NCI-H446 treated with DMSO at 0.1 percent for 48 hours (cell line): ENCODE measurements at regions not wholly inside any gene's neighbourhood (a gene's known extent, or its start where the extent isn't known, plus 50 kb on each side); places are given as distances from the start of the nearest gene placed in this dataset.
"Not testable (repeated sequence)": the region's sequence is repeated elsewhere in the genome, so short reads cannot be mapped to it uniquely, and the experiment has no call there.

ENCODE experiments used
- DNase-seq: peaks from one replicate; lab custom pipeline; 2025; lab: John Stamatoyannopoulos, UW

- no peak for DNase-seq
Measured at GRCh38 chr10:35896001-35896400, 253.9 kb upstream of the FZD8 start.

- no peak for DNase-seq
Measured at GRCh38 chr10:35895331-35895730, 253.2 kb upstream of the FZD8 start.

- no peak for DNase-seq
Measured at GRCh38 chr10:35892526-35892925, 250.4 kb upstream of the FZD8 start.

GRCh38 chr10:35890676-35891495 is 248.8 kb upstream of the FZD8 start:
- no peak for DNase-seq

GRCh38 chr10:35889971-35890675 is 248.0 kb upstream of the FZD8 start:
- DNase-seq = no peak

- no peak for DNase-seq
Measured at GRCh38 chr10:35889226-35889625, 247.1 kb upstream of the FZD8 start.

GRCh38 chr10:35888400-35888799 is 246.3 kb upstream of the FZD8 start:
- DNase-seq = no peak

GRCh38 chr10:35887685-35888084 is 245.6 kb upstream of the FZD8 start:
- DNase-seq = no peak

GRCh38 chr10:35885076-35885475 is 243.0 kb upstream of the FZD8 start:
- DNase-seq = no peak

GRCh38 chr10:35884657-35885071 is 242.6 kb upstream of the FZD8 start:
- DNase-seq = no peak

- no peak for DNase-seq
Measured at GRCh38 chr10:35882422-35883150, 240.5 kb upstream of the FZD8 start.

- DNase-seq = no peak
Measured at GRCh38 chr10:35881320-35881719, 239.2 kb upstream of the FZD8 start.

- DNase-seq = no peak
Measured at GRCh38 chr10:35876248-35876647, 234.2 kb upstream of the FZD8 start.

- no peak for DNase-seq
Measured at GRCh38 chr10:35875016-35875676, 233.1 kb upstream of the FZD8 start.

- no peak for DNase-seq
Measured at GRCh38 chr10:35874311-35875015, 232.4 kb upstream of the FZD8 start.

GRCh38 chr10:35872671-35873070 is 230.6 kb upstream of the FZD8 start:
- DNase-seq = peak; percentile 51

GRCh38 chr10:35870665-35871310 is 228.7 kb upstream of the FZD8 start:
- no peak for DNase-seq

- DNase-seq = not testable (repeated sequence)
Measured at GRCh38 chr10:35858676-35859283, 216.7 kb upstream of the FZD8 start.

GRCh38 chr10:35857860-35858259 is 215.8 kb upstream of the FZD8 start:
- no peak for DNase-seq

- DNase-seq = no peak
Measured at GRCh38 chr10:35855155-35855947, 213.3 kb upstream of the FZD8 start.
